Heart left ventricle (tissue), 16 donors: ENCODE measurements at regions not wholly inside any gene's neighbourhood (a gene's known extent, or its start where the extent isn't known, plus 50 kb on each side); places are given as distances from the start of the nearest gene placed in this dataset.

ENCODE experiments used
- ATAC-seq, 4 donors: fragments of 200-7000 bp; cut with Tn5 transposase; one replicate each; pipeline ENCODE4 v1.9.1; 2020 to 2022; ENCODE audit warnings: moderate library complexity in 4 of 4, mild to moderate bottlenecking in 3 of 4, moderate number of reproducible peaks in 1 of 4
- DNase-seq, 5 donors: peaks; one replicate each; pipeline ENCODE4 v3.0.0-alpha.2; 2020
- H3K27ac ChIP-seq, 12 donors: fragments of 200-600 bp; sonication (generic) in 4 of 12; one replicate each; pipeline versions ENCODE4 v1.5.0 to v1.8.0; 2016 to 2022; ENCODE audit warnings: mild to moderate bottlenecking in 2 of 12
- H3K27me3 ChIP-seq, 9 donors: fragments of 200-600 bp; sonication (generic) in 2 of 9; one replicate each; pipeline versions ENCODE4 v1.5.1 to v1.8.0; 2016 to 2022; ENCODE audit warnings: mild to moderate bottlenecking in 3 of 9
- H3K36me3 ChIP-seq, 9 donors: fragments of 200-600 bp; sonication (generic) in 2 of 9; one replicate each; pipeline versions ENCODE4 v1.5.0 to v1.8.0; 2018 to 2022; ENCODE audit warnings: mild to moderate bottlenecking in 2 of 9
- H3K4me1 ChIP-seq, 12 donors: fragments of 200-600 bp; sonication (generic) in 4 of 12; one replicate each; pipeline versions ENCODE4 v1.5.0 to v1.8.0; 2016 to 2022; ENCODE audit warnings: mild to moderate bottlenecking in 3 of 12
- H3K4me3 ChIP-seq, 12 donors: fragments of 200-600 bp; sonication (generic) in 4 of 12; one replicate each; pipeline versions ENCODE4 v1.5.0 to v1.8.0; 2017 to 2022; ENCODE audit warnings: mild to moderate bottlenecking in 9 of 12, moderate library complexity in 4 of 12
- H3K9me3 ChIP-seq, 12 donors: fragments of 200-600 bp; sonication (generic) in 4 of 12; one replicate each; pipeline versions ENCODE4 v1.5.0 to v1.8.0; 2016 to 2022; ENCODE audit warnings: mild to moderate bottlenecking in 1 of 12
- POLR2A ChIP-seq, 2 donors: fragments of 450-650 bp; IDR thresholded peaks; one replicate each; pipeline ENCODE4 v1.6.1; 2017; ENCODE audit warnings: antibody characterized with exemption in 2 of 2, mild to moderate bottlenecking in 2 of 2, moderate library complexity in 2 of 2
- WGBS, 4 donors: extraction: QIAGEN DNeasy Blood & Tissue Kit in 2 of 4; methylation state at CpG; one replicate each; pipeline versions ENCODE4 v1.1.5 to v1.1.7; 2013 to 2018; 5-methylcytosine and 5-hydroxymethylcytosine counted together
- intact Hi-C, 10 donors: fragments of 100-400 bp; cut with DNase I; formaldehyde crosslinking; loops; one replicate each; pipeline versions ENCODE4 v1.11.1 to v1.14.2; 2022
- TF ChIP-seq, protein P1 (sequence below), 12 donors: fragments of 200-600 bp; sonication (generic) in 4 of 12; IDR thresholded peaks; one replicate each; pipeline versions ENCODE4 v1.5.0 to v1.8.0; 2018 to 2022; ENCODE audit warnings: antibody characterized with exemption in 12 of 12, mild to moderate bottlenecking in 5 of 12
- donor health status: ischemic (EF 13 %, LVEDD 7.1; RV severe dilation, severe dysfunction).
- donor health status: healthy with polysubstance abuse.
- donor health status: DM: no; HTN: yes; CAD: no.
- donor health status: DM: no; HTN: no; CAD: no.
- donor health status: ischemic (EF 25% LVEDD 6.9; RV normal size, moderate dysfunction).
- donor health status: ischemic (EF 25% LVEDD 5.7; RV mildly dilated, moderate dysfunction).
- donor health status: healthy.
- donor health status: DM: yes; HTN: yes; CAD: no.
- donor health status: ischemic (EF 35%, LVEDD 5.7; RV mildly dilated, moderate dysfunction).
- donor health status: nonischemic (EF 11% LVEDD 7.7; RV severe dilation, severe dysfunction).
- donor health status: DM: yes; HTN: yes; CAD: no.
- donor health status: PGD.
- donor health status: ischemic (EF 29% LVEDD 5.4; RV normal size, mild dysfunction).
- donor health status: nonischemic (EF 23%, LVEDD 6.1; RV moderate dilation, normal function).

DNA sequence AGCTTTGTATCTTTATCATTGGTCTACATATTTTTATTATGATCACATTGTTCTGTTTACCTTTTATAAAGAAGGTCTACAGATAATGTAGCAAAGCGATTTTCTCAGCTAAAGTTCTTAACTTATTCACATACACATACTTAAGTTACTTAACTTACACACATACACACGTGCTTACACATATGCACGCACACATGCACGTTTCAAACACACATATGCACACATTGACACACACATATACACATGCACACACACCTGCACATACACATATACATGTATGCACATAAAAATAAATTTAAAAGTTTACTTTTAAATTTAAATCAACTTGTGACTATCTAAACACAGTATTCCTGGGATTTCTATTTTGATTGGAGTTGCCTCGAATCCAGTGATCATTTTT lies 1204.5 kb upstream of the SLC39A10 start:
- Histone ChIP-seq H3K9me3 (peaks cover 0 to 5% (median 0%) of the 10 kb centered on the region in 12 donors), H3K4me1 (no peaks in the 10 kb centered on the region), H3K36me3 (no peaks in the 10 kb centered on the region), H3K4me3 (no peak overlapping the region), H3K27ac (no peak overlapping the region), H3K27me3 (no peaks in the 10 kb centered on the region)
- TF ChIP-seq, protein P1, sequence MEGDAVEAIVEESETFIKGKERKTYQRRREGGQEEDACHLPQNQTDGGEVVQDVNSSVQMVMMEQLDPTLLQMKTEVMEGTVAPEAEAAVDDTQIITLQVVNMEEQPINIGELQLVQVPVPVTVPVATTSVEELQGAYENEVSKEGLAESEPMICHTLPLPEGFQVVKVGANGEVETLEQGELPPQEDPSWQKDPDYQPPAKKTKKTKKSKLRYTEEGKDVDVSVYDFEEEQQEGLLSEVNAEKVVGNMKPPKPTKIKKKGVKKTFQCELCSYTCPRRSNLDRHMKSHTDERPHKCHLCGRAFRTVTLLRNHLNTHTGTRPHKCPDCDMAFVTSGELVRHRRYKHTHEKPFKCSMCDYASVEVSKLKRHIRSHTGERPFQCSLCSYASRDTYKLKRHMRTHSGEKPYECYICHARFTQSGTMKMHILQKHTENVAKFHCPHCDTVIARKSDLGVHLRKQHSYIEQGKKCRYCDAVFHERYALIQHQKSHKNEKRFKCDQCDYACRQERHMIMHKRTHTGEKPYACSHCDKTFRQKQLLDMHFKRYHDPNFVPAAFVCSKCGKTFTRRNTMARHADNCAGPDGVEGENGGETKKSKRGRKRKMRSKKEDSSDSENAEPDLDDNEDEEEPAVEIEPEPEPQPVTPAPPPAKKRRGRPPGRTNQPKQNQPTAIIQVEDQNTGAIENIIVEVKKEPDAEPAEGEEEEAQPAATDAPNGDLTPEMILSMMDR (IDR thresholded peaks at IDR 0.05), result no peak
- no peak for TF ChIP-seq POLR2A (IDR thresholded peaks at IDR 0.05)
- 55 to 71% (median 63%) methylated on average over 5 of the region's 5 CpGs for WGBS, 4 donors
- intact Hi-C loops, result no loop called here
- no peak for ATAC-seq
- no peak for DNase-seq

DNA sequence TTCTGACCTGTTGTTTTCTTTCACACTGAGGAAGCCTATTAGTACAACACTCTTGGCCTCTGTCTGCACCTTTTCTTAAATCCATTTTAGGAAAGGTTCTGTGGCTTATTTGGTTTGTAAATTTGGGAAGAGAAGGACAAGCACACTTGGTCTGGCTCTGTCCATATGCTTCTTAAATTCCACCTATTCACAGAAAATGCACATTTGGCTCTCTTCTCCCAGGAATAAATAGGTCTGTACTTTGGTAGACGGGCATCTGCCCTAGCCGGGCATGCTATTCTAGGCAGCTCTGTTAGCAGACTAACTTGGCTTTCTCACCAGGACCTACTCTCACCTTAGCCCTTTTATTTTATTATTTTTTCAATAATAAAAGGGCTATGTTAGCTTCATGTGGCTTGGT lies 1211.8 kb upstream of the SLC39A10 start:
- Histone ChIP-seq H3K36me3 (no peaks in the 10 kb centered on the region), H3K9me3 (peaks cover 0 to 14% (median 0%) of the 10 kb centered on the region in 12 donors), H3K27ac (no peak overlapping the region), H3K4me3 (no peak overlapping the region), H3K4me1 (no peaks in the 10 kb centered on the region), H3K27me3 (no peaks in the 10 kb centered on the region)
- 67 to 88% (median 85%) methylated on average over 2 of the region's 2 CpGs for WGBS, 4 donors
- no peak for ATAC-seq
- no peak for TF ChIP-seq POLR2A (IDR thresholded peaks at IDR 0.05)
- TF ChIP-seq, protein P1 (IDR thresholded peaks at IDR 0.05), result no peak
- intact Hi-C loops, result no loop called here
- no peak for DNase-seq

DNA sequence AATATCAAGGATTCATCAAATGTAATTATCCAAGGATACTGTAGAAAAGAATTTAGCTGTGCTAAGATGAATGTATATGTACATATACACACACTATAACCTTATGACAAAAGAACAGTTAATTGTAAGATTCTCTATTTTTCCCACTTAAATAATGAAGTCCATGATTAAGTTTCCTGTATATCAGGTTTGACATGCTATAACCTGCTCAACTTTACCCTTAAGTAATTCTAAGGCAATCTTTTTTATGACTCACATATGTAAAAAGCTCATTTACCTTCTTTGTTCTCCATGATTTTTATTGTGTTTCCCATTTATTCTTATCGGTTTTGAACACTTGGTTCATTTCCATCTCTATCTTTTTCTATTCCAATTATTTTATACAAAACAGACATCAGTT lies 1213.1 kb upstream of the SLC39A10 start:
- 55 to 58% (median 56%) methylated on average over 1 of the region's 1 CpG for WGBS, 4 donors
- no peak for DNase-seq
- no peak for TF ChIP-seq POLR2A (IDR thresholded peaks at IDR 0.05)
- TF ChIP-seq, protein P1 (IDR thresholded peaks at IDR 0.05), result no peak
- intact Hi-C loops, result no loop called here
- no peak for ATAC-seq
- Histone ChIP-seq H3K36me3 (no peaks in the 10 kb centered on the region), H3K9me3 (peaks cover 0 to 13% (median 0%) of the 10 kb centered on the region in 12 donors), H3K4me3 (no peak overlapping the region), H3K27ac (no peak overlapping the region), H3K4me1 (no peaks in the 10 kb centered on the region), H3K27me3 (no peaks in the 10 kb centered on the region)

DNA sequence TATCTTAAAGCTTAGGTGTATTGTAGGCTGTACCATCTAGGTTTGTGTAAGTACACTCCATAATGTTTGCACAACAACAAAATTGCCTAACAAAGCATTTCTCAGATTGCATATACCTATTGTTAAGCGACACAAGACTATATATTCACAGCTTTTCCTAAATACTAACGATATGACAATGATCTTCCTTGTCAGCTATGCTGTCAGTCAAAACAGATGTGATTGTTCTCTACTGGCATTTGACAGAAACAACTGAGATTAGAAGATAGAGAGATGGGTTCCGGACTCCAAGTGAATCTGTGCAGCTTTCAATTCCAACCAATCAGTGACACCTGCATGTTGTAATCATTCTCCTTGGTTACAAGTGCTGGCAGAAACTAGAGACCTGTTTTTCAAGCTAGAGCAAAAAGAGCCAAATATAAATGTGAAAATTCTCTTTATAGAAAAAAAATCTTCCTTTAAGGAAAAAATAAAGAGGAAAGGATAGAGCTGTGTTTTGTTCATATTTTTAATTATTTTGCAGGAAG lies 1232.3 kb upstream of the SLC39A10 start:
- Histone ChIP-seq H3K27me3 (no peaks in the 10 kb centered on the region), H3K4me3 (no peak overlapping the region), H3K4me1 (no peaks in the 10 kb centered on the region), H3K9me3 (no peaks in the 10 kb centered on the region), H3K27ac (no peak overlapping the region), H3K36me3 (no peaks in the 10 kb centered on the region)
- DNase-seq, result no peak
- 55 to 64% (median 62%) methylated on average over 3 of the region's 3 CpGs for WGBS, 4 donors
- ATAC-seq, result no peak
- TF ChIP-seq POLR2A (IDR thresholded peaks at IDR 0.05), result no peak
- TF ChIP-seq, protein P1 (IDR thresholded peaks at IDR 0.05), result no peak
- intact Hi-C loops, result no loop called here
